Liver (tissue), 8 donors: ENCODE measurements at regions not wholly inside any gene's neighbourhood (a gene's known extent, or its start where the extent isn't known, plus 50 kb on each side); places are given as distances from the start of the nearest gene placed in this dataset.

Source experiments
- DNase-seq: peaks from one replicate; pipeline ENCODE4 v3.0.0-alpha.2; 2017; ENCODE audit warnings: low spot score
- H3K27ac ChIP-seq, 2 donors: one replicate each; pipeline ENCODE4 v1.7.0; 2013; ENCODE audit warnings: inconsistent platforms in 2 of 2, low read length in 2 of 2, control low read depth in 1 of 2, low read depth in 1 of 2, mild to moderate bottlenecking in 1 of 2
- H3K27me3 ChIP-seq, 4 donors: one replicate each; pipeline versions ENCODE4 v1.6.1 to v1.7.0; 2013; ENCODE audit warnings: low read length in 3 of 4, inconsistent platforms in 1 of 4, mild to moderate bottlenecking in 1 of 4, moderate library complexity in 1 of 4; ENCODE audit not compliant: control insufficient read depth in 4 of 4, insufficient read depth in 4 of 4
- H3K36me3 ChIP-seq, 4 donors: one replicate each; pipeline versions ENCODE4 v1.6.1 to v1.7.0; 2013; ENCODE audit warnings: low read length in 3 of 4, mild to moderate bottlenecking in 3 of 4, low read depth in 1 of 4, moderate library complexity in 1 of 4; ENCODE audit not compliant: control insufficient read depth in 4 of 4, insufficient read depth in 3 of 4
- H3K4me1 ChIP-seq, 4 donors: one replicate each; pipeline versions ENCODE4 v1.6.1 to v1.7.0; 2013; ENCODE audit warnings: low read length in 3 of 4, mild to moderate bottlenecking in 3 of 4, moderate library complexity in 1 of 4; ENCODE audit not compliant: control insufficient read depth in 4 of 4, insufficient read depth in 4 of 4
- H3K4me3 ChIP-seq, 3 donors: one replicate each; pipeline versions ENCODE4 v1.6.1 to v1.7.0; 2013; ENCODE audit warnings: low read length in 3 of 3, control low read depth in 1 of 3, low read depth in 1 of 3, mild to moderate bottlenecking in 1 of 3
- H3K9ac ChIP-seq, 2 donors: one replicate each; pipeline ENCODE4 v1.7.0; 2013; ENCODE audit warnings: low read length in 2 of 2, mild to moderate bottlenecking in 2 of 2, moderate library complexity in 2 of 2, control low read depth in 1 of 2, low read depth in 1 of 2
- H3K9me3 ChIP-seq, 4 donors: one replicate each; pipeline versions ENCODE4 v1.6.1 to v1.7.0; 2013; ENCODE audit warnings: low read length in 3 of 4; ENCODE audit not compliant: control insufficient read depth in 4 of 4
- ATF3 ChIP-seq: IDR thresholded peaks from 2 replicates; pipeline ENCODE4 v1.6.1; 2016; ENCODE audit warnings: antibody characterized with exemption
- CTCF ChIP-seq: fragments of 150-350 bp; IDR thresholded peaks from 2 replicates; pipeline ENCODE4 v1.5.1; 2017; ENCODE audit warnings: improper control_type of control experiment, low read depth, low read length; ENCODE audit not compliant: missing input control
- EGR1 ChIP-seq, 2 donors: IDR thresholded peaks; 2 replicates each; pipeline ENCODE4 v1.6.1; 2016 to 2018; ENCODE audit warnings: antibody characterized with exemption in 2 of 2, low read depth in 2 of 2
- FOXA1 ChIP-seq: IDR thresholded peaks from 2 replicates; pipeline ENCODE4 v1.6.1; 2016; ENCODE audit warnings: antibody characterized with exemption
- FOXA2 ChIP-seq: IDR thresholded peaks from 2 replicates; pipeline ENCODE4 v1.6.1; 2016; ENCODE audit warnings: antibody characterized with exemption
- GABPA ChIP-seq, 2 donors: IDR thresholded peaks in 1 of 2; conservative IDR thresholded peaks in 1 of 2; 2 replicates each; pipeline ENCODE4 v1.6.1; 2016; ENCODE audit warnings: antibody characterized with exemption in 2 of 2, mild to moderate bottlenecking in 1 of 2, moderate library complexity in 1 of 2
- HNF4A ChIP-seq, 2 donors: conservative IDR thresholded peaks; 2 replicates each; pipeline ENCODE4 v1.6.1; 2016; ENCODE audit warnings: antibody characterized with exemption in 2 of 2, mild to moderate bottlenecking in 2 of 2
- HNF4G ChIP-seq: IDR thresholded peaks from 2 replicates; pipeline ENCODE4 v1.6.1; 2016; ENCODE audit warnings: antibody characterized with exemption
- JUND ChIP-seq, 2 donors: IDR thresholded peaks; 2 replicates each; pipeline ENCODE4 v1.6.1; 2016; ENCODE audit warnings: antibody characterized with exemption in 2 of 2
- MAX ChIP-seq: IDR thresholded peaks from 2 replicates; pipeline ENCODE4 v1.6.1; 2016; ENCODE audit warnings: antibody characterized with exemption
- NR2F2 ChIP-seq: IDR thresholded peaks from 2 replicates; pipeline ENCODE4 v1.6.1; 2016; ENCODE audit warnings: antibody characterized with exemption
- RAD21 ChIP-seq, 2 donors: IDR thresholded peaks; 2 replicates each; pipeline ENCODE4 v1.6.1; 2016; ENCODE audit warnings: antibody characterized with exemption in 2 of 2, mild to moderate bottlenecking in 2 of 2
- REST ChIP-seq: IDR thresholded peaks from 2 replicates; pipeline ENCODE4 v1.6.1; 2016; ENCODE audit warnings: antibody characterized with exemption, mild to moderate bottlenecking
- RXRA ChIP-seq, 2 donors: IDR thresholded peaks; 2 replicates each; pipeline ENCODE4 v1.6.1; 2017 to 2018; ENCODE audit warnings: antibody characterized with exemption in 2 of 2, mild to moderate bottlenecking in 1 of 2
- SP1 ChIP-seq: IDR thresholded peaks from 2 replicates; pipeline ENCODE4 v1.6.1; 2018; ENCODE audit warnings: antibody characterized with exemption, mild to moderate bottlenecking
- TAF1 ChIP-seq: conservative IDR thresholded peaks from 2 replicates; pipeline ENCODE4 v1.6.1; 2016; ENCODE audit warnings: antibody characterized with exemption, mild to moderate bottlenecking
- YY1 ChIP-seq: IDR thresholded peaks from 2 replicates; pipeline ENCODE4 v1.6.1; 2016; ENCODE audit warnings: antibody characterized with exemption, mild to moderate bottlenecking
- ZBTB33 ChIP-seq: IDR thresholded peaks from 2 replicates; pipeline ENCODE4 v1.6.1; 2016; ENCODE audit warnings: antibody characterized with exemption
- WGBS: extraction: QIAGEN DNeasy Blood & Tissue Kit; methylation state at CpG from one replicate; pipeline ENCODE4 v1.1.7; 2013; 5-methylcytosine and 5-hydroxymethylcytosine counted together
- donor health status: healthy.
- donor health status: healthy.
- donor health status: healthy.
- donor health status: healthy.
- donor health status: healthy.

GRCh38 chr1:53395671-53396215 is 63.5 kb upstream of the DMRTB1 start:
- Histone ChIP-seq H3K4me3 (no peak overlapping the region), H3K9ac (no peak overlapping the region), H3K9me3 (no peaks in the 10 kb centered on the region), H3K27ac (no peak overlapping the region), H3K36me3 (no peaks in the 10 kb centered on the region), H3K4me1 (no peaks in the 10 kb centered on the region), H3K27me3 (no peaks in the 10 kb centered on the region)
- WGBS = 64% methylated on average over 10 of the region's 10 CpGs
- no peak for TF ChIP-seq RAD21 (IDR thresholded peaks at IDR 0.05)
- TF ChIP-seq MAX = no peak
- no peak for TF ChIP-seq HNF4A (conservative IDR thresholded peaks at IDR 0.05)
- TF ChIP-seq SP1 = no peak
- DNase-seq = no peak

GRCh38 chr1:53396573-53397268 is 62.5 kb upstream of the DMRTB1 start:
- no peak overlapping the region for H3K27ac ChIP-seq
- TF ChIP-seq ZBTB33 = no peak
- no peak for TF ChIP-seq EGR1 (IDR thresholded peaks at IDR 0.05; ENCODE audit: low read depth in 2 of 2)
- TF ChIP-seq REST = no peak
- no peak for TF ChIP-seq NR2F2
- TF ChIP-seq RXRA (IDR thresholded peaks at IDR 0.05) = no peak
- no peak for TF ChIP-seq YY1
- no peak for TF ChIP-seq RAD21 (IDR thresholded peaks at IDR 0.05)
- no peak for TF ChIP-seq HNF4G
- no peak for TF ChIP-seq FOXA1
- TF ChIP-seq FOXA2 = no peak
- no peak for TF ChIP-seq SP1
- TF ChIP-seq CTCF = no peak
- TF ChIP-seq ATF3 = no peak
- TF ChIP-seq JUND (IDR thresholded peaks at IDR 0.05) = no peak
- no peak for TF ChIP-seq MAX
- no peak for TF ChIP-seq GABPA (IDR thresholded peaks at IDR 0.05 in 1 of 2, conservative IDR thresholded peaks at IDR 0.05 in 1 of 2)
- no peak for TF ChIP-seq TAF1
- TF ChIP-seq HNF4A (conservative IDR thresholded peaks at IDR 0.05) = no peak
- no peaks in the 10 kb centered on the region for H3K9me3 ChIP-seq
- no peak overlapping the region for H3K4me3 ChIP-seq
- H3K27me3 ChIP-seq = no peaks in the 10 kb centered on the region
- no peaks in the 10 kb centered on the region for H3K4me1 ChIP-seq
- 64% methylated on average over 8 of the region's 8 CpGs for WGBS
- H3K36me3 ChIP-seq = no peaks in the 10 kb centered on the region
- no peak overlapping the region for H3K9ac ChIP-seq
- no peak for DNase-seq
